Lung (tissue), 11 donors: ENCODE measurements at regions not wholly inside any gene's neighbourhood (a gene's known extent, or its start where the extent isn't known, plus 50 kb on each side); places are given as distances from the start of the nearest gene placed in this dataset.

Experiments
- ATAC-seq: fragments of 200-7000 bp; cut with Tn5 transposase; one replicate; pipeline ENCODE4 v1.9.1; 2020; ENCODE audit warnings: moderate number of reproducible peaks; ENCODE audit not compliant: insufficient read depth, low FRiP score
- DNase-seq, 3 donors: peaks; one replicate each; pipeline ENCODE4 v3.0.0-alpha.2; 2013 to 2017
- H3K27ac ChIP-seq, 2 donors: one replicate each; pipeline ENCODE4 v1.5.1; 2013; ENCODE audit warnings: mild to moderate bottlenecking in 2 of 2, moderate library complexity in 2 of 2, control low read depth in 1 of 2, inconsistent platforms in 1 of 2, low read depth in 1 of 2, low read length in 1 of 2
- H3K27me3 ChIP-seq, 3 donors: one replicate each; pipeline ENCODE4 v1.5.1; 2013; ENCODE audit warnings: low read length in 2 of 3; ENCODE audit not compliant: control insufficient read depth in 3 of 3, insufficient read depth in 3 of 3
- H3K36me3 ChIP-seq, 4 donors: one replicate each; pipeline ENCODE4 v1.5.1; 2013; ENCODE audit warnings: low read length in 4 of 4, mild to moderate bottlenecking in 1 of 4, moderate library complexity in 1 of 4; ENCODE audit not compliant: control insufficient read depth in 4 of 4, insufficient read depth in 4 of 4
- H3K4me1 ChIP-seq, 5 donors: one replicate each; pipeline ENCODE4 v1.5.1; 2013; ENCODE audit warnings: low read length in 5 of 5, mild to moderate bottlenecking in 2 of 5, moderate library complexity in 1 of 5; ENCODE audit not compliant: control insufficient read depth in 5 of 5, insufficient read depth in 5 of 5
- H3K4me3 ChIP-seq: one replicate; pipeline ENCODE4 v1.5.1; 2013; ENCODE audit warnings: mild to moderate bottlenecking, control low read depth, moderate library complexity
- H3K9ac ChIP-seq, 2 donors: one replicate each; pipeline ENCODE4 v1.5.1; 2013; ENCODE audit warnings: low read length in 2 of 2, control low read depth in 1 of 2; ENCODE audit not compliant: insufficient read depth in 1 of 2
- H3K9me3 ChIP-seq, 4 donors: one replicate each; pipeline ENCODE4 v1.5.1; 2013; ENCODE audit warnings: low read length in 3 of 4, mild to moderate bottlenecking in 1 of 4, moderate library complexity in 1 of 4; ENCODE audit not compliant: control insufficient read depth in 4 of 4, insufficient read depth in 3 of 4
- WGBS, 2 donors: extraction: QIAGEN DNeasy Blood & Tissue Kit; methylation state at CpG; one replicate each; pipeline ENCODE4 v1.1.7; 2013; 5-methylcytosine and 5-hydroxymethylcytosine counted together
- TF ChIP-seq, protein P1 (sequence below): IDR thresholded peaks from 2 replicates; pipeline ENCODE4 v1.5.1; 2012; ENCODE audit warnings: mild to moderate bottlenecking; ENCODE audit errors: control extremely low read depth, extremely low read depth
- donor health status: control.
- donor health status: control.
- donor health status: Bipolar disorder and iron deficiency.
- donor health status: healthy.
- donor health status: DM: yes; HTN: yes; CAD: no.

- Histone ChIP-seq H3K4me3 (no peak overlapping the region), H3K27ac (no peak overlapping the region), H3K9ac (no peak overlapping the region), H3K9me3 (peaks cover 0 to 8% (median 0%) of the 10 kb centered on the region in 4 donors), H3K4me1 (peaks cover 0 to 3% (median 0%) of the 10 kb centered on the region in 5 donors), H3K27me3 (peaks cover 0 to 11% (median 0%) of the 10 kb centered on the region in 3 donors), H3K36me3 (no peaks in the 10 kb centered on the region)
- TF ChIP-seq, protein P1, sequence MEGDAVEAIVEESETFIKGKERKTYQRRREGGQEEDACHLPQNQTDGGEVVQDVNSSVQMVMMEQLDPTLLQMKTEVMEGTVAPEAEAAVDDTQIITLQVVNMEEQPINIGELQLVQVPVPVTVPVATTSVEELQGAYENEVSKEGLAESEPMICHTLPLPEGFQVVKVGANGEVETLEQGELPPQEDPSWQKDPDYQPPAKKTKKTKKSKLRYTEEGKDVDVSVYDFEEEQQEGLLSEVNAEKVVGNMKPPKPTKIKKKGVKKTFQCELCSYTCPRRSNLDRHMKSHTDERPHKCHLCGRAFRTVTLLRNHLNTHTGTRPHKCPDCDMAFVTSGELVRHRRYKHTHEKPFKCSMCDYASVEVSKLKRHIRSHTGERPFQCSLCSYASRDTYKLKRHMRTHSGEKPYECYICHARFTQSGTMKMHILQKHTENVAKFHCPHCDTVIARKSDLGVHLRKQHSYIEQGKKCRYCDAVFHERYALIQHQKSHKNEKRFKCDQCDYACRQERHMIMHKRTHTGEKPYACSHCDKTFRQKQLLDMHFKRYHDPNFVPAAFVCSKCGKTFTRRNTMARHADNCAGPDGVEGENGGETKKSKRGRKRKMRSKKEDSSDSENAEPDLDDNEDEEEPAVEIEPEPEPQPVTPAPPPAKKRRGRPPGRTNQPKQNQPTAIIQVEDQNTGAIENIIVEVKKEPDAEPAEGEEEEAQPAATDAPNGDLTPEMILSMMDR, result no peak
- WGBS, 2 donors, result 69 to 87% methylated on average over 7 of the region's 7 CpGs
- ATAC-seq (no peak), DNase-seq (no peak)
These were observed 633.5 kb downstream of the BCOR start for GRCh38 chrX:39464253-39464652.

DNA sequence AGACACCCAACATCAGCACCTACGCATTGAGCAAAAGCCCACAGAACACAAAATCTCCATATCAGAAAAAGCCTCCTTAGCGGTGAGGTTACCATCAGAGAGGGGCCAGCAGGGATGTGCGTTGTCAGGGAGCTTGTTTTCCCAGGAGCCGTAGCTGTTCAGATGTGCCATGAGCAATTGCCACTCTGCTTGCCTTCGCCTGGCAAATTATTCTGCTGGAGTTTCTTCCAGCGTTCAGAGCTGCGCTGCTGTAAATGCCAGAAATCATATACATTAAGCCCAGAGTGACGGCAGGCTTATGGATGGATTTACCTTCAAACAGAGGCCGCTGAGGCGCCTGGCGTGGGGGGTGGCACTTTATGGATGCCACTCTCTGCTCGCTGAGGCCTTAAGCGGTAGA lies 632.3 kb downstream of the BCOR start:
- H3K27ac ChIP-seq, result no peak overlapping the region
- H3K4me3 ChIP-seq, result no peak overlapping the region
- no peak overlapping the region for H3K9ac ChIP-seq
- ATAC-seq, result no peak
- H3K9me3 ChIP-seq, result peaks cover 0 to 8% (median 0%) of the 10 kb centered on the region in 4 donors
- no peaks in the 10 kb centered on the region for H3K36me3 ChIP-seq
- H3K27me3 ChIP-seq, result peaks cover 0 to 11% (median 0%) of the 10 kb centered on the region in 3 donors
- peaks cover 0 to 14% (median 0%) of the 10 kb centered on the region in 5 donors for H3K4me1 ChIP-seq
- TF ChIP-seq, protein P1, result no peak
- WGBS, 2 donors, result 85 to 97% methylated on average over 13 of the region's 13 CpGs
- DNase-seq, result no peak

DNA sequence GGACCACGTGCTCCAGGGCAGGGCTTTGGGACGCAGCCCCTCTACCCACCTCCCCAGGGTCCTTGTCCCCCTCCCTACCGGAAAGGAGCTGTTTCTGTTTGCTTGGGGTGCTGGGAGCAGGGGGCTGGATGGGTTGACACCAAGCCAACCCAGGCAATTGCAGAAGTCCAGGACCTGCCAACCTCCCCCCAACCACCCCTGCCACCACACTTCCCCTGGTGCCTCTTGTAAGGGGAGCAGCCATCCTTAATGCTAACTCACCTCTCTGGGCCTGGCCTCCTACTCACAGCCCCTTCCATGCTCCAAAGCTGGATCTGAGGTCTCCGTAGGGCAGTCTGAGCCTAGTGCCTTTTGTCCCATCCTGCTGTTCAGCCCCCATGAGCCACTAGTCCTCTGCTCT lies 631.9 kb downstream of the BCOR start:
- WGBS, 2 donors, result 71 to 78% methylated on average over 3 to 4 of the region's 4 CpGs
- no peak overlapping the region for H3K9ac ChIP-seq
- H3K27me3 ChIP-seq, result peaks cover 0 to 11% (median 0%) of the 10 kb centered on the region in 3 donors
- no peak for ATAC-seq
- H3K27ac ChIP-seq, result no peak overlapping the region
- peaks cover 0 to 8% (median 0%) of the 10 kb centered on the region in 4 donors for H3K9me3 ChIP-seq
- TF ChIP-seq, protein P1, result no peak
- peaks cover 0 to 15% (median 0%) of the 10 kb centered on the region in 5 donors for H3K4me1 ChIP-seq
- DNase-seq, result no peak
- no peak overlapping the region for H3K4me3 ChIP-seq
- no peaks in the 10 kb centered on the region for H3K36me3 ChIP-seq

DNA sequence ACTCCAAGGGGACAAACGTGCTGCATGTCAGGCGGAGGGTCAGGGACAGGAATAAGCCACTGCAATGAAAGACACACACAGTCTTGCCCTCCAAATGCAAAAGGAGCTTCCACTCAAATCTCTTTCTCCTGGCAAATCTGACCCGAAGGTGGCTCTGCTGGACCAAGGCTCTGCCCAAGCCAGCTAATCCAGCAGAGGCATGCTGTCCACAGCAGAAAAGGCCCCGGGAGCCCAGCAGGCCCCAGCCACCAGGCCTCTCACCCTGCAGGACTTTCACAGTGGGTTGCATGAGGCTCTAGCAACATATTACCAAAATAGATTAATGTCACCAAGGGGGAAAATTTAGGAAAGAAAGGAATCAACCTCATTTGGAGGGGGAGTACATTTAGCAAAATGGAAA lies 628.6 kb downstream of the BCOR start:
- no peak overlapping the region for H3K9ac ChIP-seq
- TF ChIP-seq, protein P1, result no peak
- H3K27me3 ChIP-seq, result peaks cover 0 to 9% (median 5%) of the 10 kb centered on the region in 3 donors
- peaks cover 0 to 3% (median 0%) of the 10 kb centered on the region in 4 donors for H3K9me3 ChIP-seq
- no peak for ATAC-seq
- no peak overlapping the region for H3K27ac ChIP-seq
- no peaks in the 10 kb centered on the region for H3K36me3 ChIP-seq
- WGBS, 2 donors, result 74 to 88% methylated on average over 4 of the region's 4 CpGs
- no peak for DNase-seq
- peaks cover 0 to 27% (median 0%) of the 10 kb centered on the region in 5 donors for H3K4me1 ChIP-seq
- no peak overlapping the region for H3K4me3 ChIP-seq
